Lower lobe of right lung (tissue), 2 donors: ENCODE measurements at regions not wholly inside any gene's neighbourhood (a gene's known extent, or its start where the extent isn't known, plus 50 kb on each side); places are given as distances from the start of the nearest gene placed in this dataset.

Source experiments
- ATAC-seq, 2 donors: fragments of 200-7000 bp; cut with Tn5 transposase; one replicate each; pipeline ENCODE4 v1.9.1; 2020 to 2022; ENCODE audit warnings: mild to moderate bottlenecking in 2 of 2, moderate library complexity in 2 of 2
- DNase-seq: peaks from one replicate; pipeline ENCODE4 v3.0.0-alpha.2; 2020
- H3K27ac ChIP-seq: fragments of 200-600 bp; one replicate; pipeline ENCODE4 v1.8.0; 2022
- H3K27me3 ChIP-seq: fragments of 200-600 bp; one replicate; pipeline ENCODE4 v1.8.0; 2022; ENCODE audit warnings: low read depth
- H3K36me3 ChIP-seq: fragments of 200-600 bp; one replicate; pipeline ENCODE4 v1.8.0; 2022; ENCODE audit warnings: mild to moderate bottlenecking
- H3K4me1 ChIP-seq: fragments of 200-600 bp; one replicate; pipeline ENCODE4 v1.8.0; 2022
- H3K4me3 ChIP-seq: fragments of 200-600 bp; one replicate; pipeline ENCODE4 v1.8.0; 2022; ENCODE audit warnings: mild to moderate bottlenecking
- H3K9me3 ChIP-seq: fragments of 200-600 bp; one replicate; pipeline ENCODE4 v1.8.0; 2022
- intact Hi-C: fragments of 100-400 bp; cut with DNase I; formaldehyde crosslinking; loops from one replicate; pipeline ENCODE4 v1.11.0; 2022
- TF ChIP-seq, protein P1 (sequence below): fragments of 200-600 bp; IDR thresholded peaks from one replicate; pipeline ENCODE4 v1.8.0; 2022; ENCODE audit warnings: antibody characterized with exemption, mild to moderate bottlenecking
- donor health status: DM: no; HTN: yes; CAD: no; lungs with severe emphysema.

DNA sequence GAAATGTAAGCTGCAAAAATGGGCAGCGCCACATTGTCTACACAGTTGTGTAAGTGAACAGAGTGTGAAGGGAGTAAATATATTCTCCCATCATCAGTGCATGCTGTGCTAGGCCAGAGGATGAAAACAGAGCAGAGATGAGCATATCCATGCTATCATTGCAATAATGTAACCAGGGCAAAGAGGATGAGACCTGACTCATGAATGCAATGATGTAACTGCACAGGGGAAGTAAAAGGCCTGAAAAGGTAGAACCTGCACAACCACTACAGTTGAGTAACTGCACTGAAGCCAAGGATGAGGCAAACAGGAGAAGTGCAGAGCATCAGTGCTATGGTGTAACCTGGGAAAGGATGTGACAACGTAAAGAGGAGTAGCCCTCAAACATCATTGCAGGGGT, 220.4 kb upstream of the FAM47C start:
- DNase-seq: no peak
- intact Hi-C loops: no loop called here
- Histone ChIP-seq H3K27ac (no peak overlapping the region), H3K9me3 (no peaks in the 10 kb centered on the region), H3K4me3 (no peak overlapping the region), H3K36me3 (no peaks in the 10 kb centered on the region), H3K4me1 (no peaks in the 10 kb centered on the region), H3K27me3 (no peaks in the 10 kb centered on the region)
- TF ChIP-seq, protein P1, sequence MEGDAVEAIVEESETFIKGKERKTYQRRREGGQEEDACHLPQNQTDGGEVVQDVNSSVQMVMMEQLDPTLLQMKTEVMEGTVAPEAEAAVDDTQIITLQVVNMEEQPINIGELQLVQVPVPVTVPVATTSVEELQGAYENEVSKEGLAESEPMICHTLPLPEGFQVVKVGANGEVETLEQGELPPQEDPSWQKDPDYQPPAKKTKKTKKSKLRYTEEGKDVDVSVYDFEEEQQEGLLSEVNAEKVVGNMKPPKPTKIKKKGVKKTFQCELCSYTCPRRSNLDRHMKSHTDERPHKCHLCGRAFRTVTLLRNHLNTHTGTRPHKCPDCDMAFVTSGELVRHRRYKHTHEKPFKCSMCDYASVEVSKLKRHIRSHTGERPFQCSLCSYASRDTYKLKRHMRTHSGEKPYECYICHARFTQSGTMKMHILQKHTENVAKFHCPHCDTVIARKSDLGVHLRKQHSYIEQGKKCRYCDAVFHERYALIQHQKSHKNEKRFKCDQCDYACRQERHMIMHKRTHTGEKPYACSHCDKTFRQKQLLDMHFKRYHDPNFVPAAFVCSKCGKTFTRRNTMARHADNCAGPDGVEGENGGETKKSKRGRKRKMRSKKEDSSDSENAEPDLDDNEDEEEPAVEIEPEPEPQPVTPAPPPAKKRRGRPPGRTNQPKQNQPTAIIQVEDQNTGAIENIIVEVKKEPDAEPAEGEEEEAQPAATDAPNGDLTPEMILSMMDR: no peak
- ATAC-seq: no peak

DNA sequence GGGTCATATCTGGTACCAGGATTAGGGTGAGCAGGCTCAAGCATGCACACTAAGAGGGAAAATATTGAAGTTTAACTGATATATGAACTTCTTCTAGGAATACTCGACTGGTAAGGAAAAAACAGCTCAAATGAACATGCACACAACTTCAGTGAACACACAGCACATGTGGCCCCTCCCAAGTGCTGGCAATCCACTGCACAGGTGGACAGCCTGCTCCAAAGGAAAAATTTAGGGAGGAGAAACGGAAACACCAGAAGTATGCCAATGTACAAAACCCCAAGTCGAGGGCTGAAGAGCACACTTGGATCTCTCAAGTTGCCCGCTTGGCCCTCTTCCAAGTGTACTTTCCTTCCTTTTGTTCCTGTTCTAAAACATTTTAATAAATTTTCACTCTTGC, 205.0 kb upstream of the FAM47C start:
- ATAC-seq (no peak), DNase-seq (no peak)
- Histone ChIP-seq H3K27me3 (no peaks in the 10 kb centered on the region), H3K36me3 (no peaks in the 10 kb centered on the region), H3K4me3 (no peak overlapping the region), H3K27ac (no peak overlapping the region), H3K9me3 (no peaks in the 10 kb centered on the region), H3K4me1 (no peaks in the 10 kb centered on the region)
- TF ChIP-seq, protein P1: no peak
- intact Hi-C loops: no loop called here

DNA sequence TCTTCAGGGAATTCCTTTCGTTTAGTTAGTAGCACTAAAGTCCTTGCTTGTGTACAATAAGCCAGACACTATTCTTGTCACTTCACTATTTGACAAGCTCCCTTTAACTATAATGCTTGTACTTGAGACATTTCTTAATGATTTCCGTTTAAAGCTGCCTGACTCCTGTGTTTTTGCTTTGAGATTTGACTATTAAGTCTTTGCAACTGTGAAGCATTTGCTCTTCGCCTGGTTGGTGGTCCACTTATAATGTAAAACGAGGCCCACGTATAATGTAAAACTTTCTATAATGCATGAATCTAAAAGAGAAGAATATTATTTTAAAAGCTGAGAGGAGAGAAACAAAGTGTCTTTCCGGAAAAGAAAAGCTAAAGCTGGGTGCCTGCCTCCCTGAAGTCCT, 204.1 kb upstream of the FAM47C start:
- ATAC-seq (no peak), DNase-seq (no peak)
- no peak overlapping the region for H3K27ac ChIP-seq
- H3K36me3 ChIP-seq: no peaks in the 10 kb centered on the region
- H3K4me1 ChIP-seq: no peaks in the 10 kb centered on the region
- H3K9me3 ChIP-seq: no peaks in the 10 kb centered on the region
- H3K27me3 ChIP-seq: no peaks in the 10 kb centered on the region
- TF ChIP-seq, protein P1: no peak
- intact Hi-C loops: no loop called here
- no peak overlapping the region for H3K4me3 ChIP-seq

DNA sequence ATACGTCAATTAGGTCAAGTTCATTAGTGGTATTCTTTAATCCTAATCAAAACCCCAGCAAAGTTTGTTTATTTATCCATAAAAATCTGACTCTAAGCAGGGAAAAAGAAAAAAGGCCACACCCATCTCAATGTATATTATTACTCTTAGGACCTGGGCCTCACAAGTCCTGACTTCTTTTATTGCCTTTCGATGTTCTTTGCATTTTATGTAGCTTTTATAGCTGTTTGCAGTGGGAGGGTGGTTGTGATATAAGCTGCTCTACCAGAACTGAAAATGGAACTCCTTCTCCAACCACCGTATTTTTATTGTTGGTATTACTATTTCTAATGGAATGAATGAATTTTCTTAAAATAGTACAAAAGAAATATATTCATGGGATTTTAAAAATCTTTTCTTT, 163.3 kb upstream of the FAM47C start:
- TF ChIP-seq, protein P1: no peak
- Histone ChIP-seq H3K36me3 (no peaks in the 10 kb centered on the region), H3K9me3 (no peaks in the 10 kb centered on the region), H3K4me1 (no peaks in the 10 kb centered on the region), H3K27me3 (no peaks in the 10 kb centered on the region), H3K4me3 (no peak overlapping the region), H3K27ac (no peak overlapping the region)
- no peak for ATAC-seq
- intact Hi-C loops: no loop called here
- DNase-seq: no peak

DNA sequence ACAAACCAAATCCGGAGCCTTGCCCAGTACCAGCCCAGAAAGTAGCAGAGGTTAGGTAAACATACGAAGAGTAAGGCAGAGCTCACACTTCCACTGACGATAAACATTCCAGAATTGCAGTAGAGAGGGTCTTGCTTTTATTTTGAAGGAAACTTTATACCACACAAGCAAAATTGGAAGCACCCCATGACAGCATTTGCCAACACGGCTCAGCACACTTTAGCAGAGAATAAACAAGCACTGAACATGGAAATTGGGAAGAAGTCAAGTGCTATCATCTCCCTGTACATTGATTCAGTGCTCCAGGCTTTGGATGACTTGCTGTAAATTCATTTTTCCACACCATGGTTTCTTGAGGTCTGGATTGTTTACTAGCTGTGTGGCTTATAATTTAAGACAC, 160.7 kb upstream of the FAM47C start:
- no peak overlapping the region for H3K4me3 ChIP-seq
- ATAC-seq: no peak
- H3K27me3 ChIP-seq: no peaks in the 10 kb centered on the region
- H3K9me3 ChIP-seq: no peaks in the 10 kb centered on the region
- no peak for DNase-seq
- intact Hi-C loops: no loop called here
- no peaks in the 10 kb centered on the region for H3K4me1 ChIP-seq
- no peaks in the 10 kb centered on the region for H3K36me3 ChIP-seq
- H3K27ac ChIP-seq: no peak overlapping the region
- TF ChIP-seq, protein P1: no peak

DNA sequence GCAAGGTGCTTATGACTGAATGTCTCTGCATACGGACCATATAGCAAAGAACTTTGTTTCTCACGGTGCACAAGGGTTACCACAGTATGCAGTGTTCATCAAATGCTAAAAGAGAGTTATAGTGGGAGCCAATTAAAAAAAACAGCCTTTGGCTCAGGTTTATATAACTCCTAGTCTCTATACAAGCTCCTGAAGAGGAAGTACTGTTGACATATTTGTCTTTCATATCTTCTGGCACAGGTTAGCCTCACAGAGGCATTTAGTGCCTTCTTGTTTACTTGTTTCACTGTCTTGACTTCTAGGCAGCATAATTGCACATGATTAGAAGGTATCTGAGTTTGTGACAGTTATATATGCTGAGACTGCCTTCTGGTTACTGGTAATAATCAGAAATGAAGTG, 158.8 kb upstream of the FAM47C start:
- Histone ChIP-seq H3K4me3 (no peak overlapping the region), H3K9me3 (no peaks in the 10 kb centered on the region), H3K36me3 (no peaks in the 10 kb centered on the region), H3K27ac (no peak overlapping the region), H3K27me3 (no peaks in the 10 kb centered on the region), H3K4me1 (no peaks in the 10 kb centered on the region)
- TF ChIP-seq, protein P1: no peak
- intact Hi-C loops: no loop called here
- DNase-seq: no peak
- ATAC-seq: no peak
